Ishikawa (cell line): ENCODE measurements at regions not wholly inside any gene's neighbourhood (a gene's known extent, or its start where the extent isn't known, plus 50 kb on each side); places are given as distances from the start of the nearest gene placed in this dataset.

Source experiments
- CEBPB ChIP-seq: IDR thresholded peaks from 2 replicates; pipeline ENCODE4 v1.6.1; 2012
- CREB1 ChIP-seq: IDR thresholded peaks from 2 replicates; pipeline ENCODE4 v1.6.1; 2012; ENCODE audit warnings: low read depth
- EGR1 ChIP-seq: IDR thresholded peaks from 2 replicates; pipeline ENCODE4 v1.6.1; 2012
- EP300 ChIP-seq: IDR thresholded peaks from 2 replicates; pipeline ENCODE4 v1.6.1; 2012; ENCODE audit warnings: borderline replicate concordance
- FOXM1 ChIP-seq: IDR thresholded peaks from 2 replicates; pipeline ENCODE4 v1.6.1; 2012; ENCODE audit warnings: low read depth, borderline replicate concordance
- MAX ChIP-seq: IDR thresholded peaks from 2 replicates; pipeline ENCODE4 v1.6.1; 2012
- NFIC ChIP-seq: IDR thresholded peaks from 2 replicates; pipeline ENCODE4 v1.6.1; 2012
- RAD21 ChIP-seq: IDR thresholded peaks from 2 replicates; pipeline ENCODE4 v1.6.1; 2012; ENCODE audit warnings: low read depth
- REST ChIP-seq: IDR thresholded peaks from 2 replicates; pipeline ENCODE4 v1.6.1; 2012; ENCODE audit warnings: low read depth, mild to moderate bottlenecking
- TAF1 ChIP-seq: IDR thresholded peaks from 2 replicates; pipeline ENCODE4 v1.6.1; 2012; ENCODE audit warnings: low read depth, mild to moderate bottlenecking
- TCF12 ChIP-seq: IDR thresholded peaks from 2 replicates; pipeline ENCODE4 v1.6.1; 2012; ENCODE audit warnings: low read depth
- TEAD4 ChIP-seq: IDR thresholded peaks from 2 replicates; pipeline ENCODE4 v1.6.1; 2012
- USF1 ChIP-seq: IDR thresholded peaks from 2 replicates; pipeline ENCODE4 v1.6.1; 2012
- YY1 ChIP-seq: IDR thresholded peaks from 2 replicates; pipeline ENCODE4 v1.6.1; 2012; ENCODE audit warnings: low read depth
- ZBTB7A ChIP-seq: IDR thresholded peaks from 2 replicates; pipeline ENCODE4 v1.6.1; 2012; ENCODE audit warnings: low read depth

- TF ChIP-seq RAD21 (no peak), CEBPB (no peak), USF1 (no peak), ZBTB7A (no peak), REST (no peak), CREB1 (no peak), EP300 (no peak), MAX (no peak), TEAD4 (no peak), NFIC (no peak), TAF1 (no peak), YY1 (no peak), TCF12 (no peak)
Measured at GRCh38 chr2:144152817-144153271, 367.1 kb downstream of the ZEB2 start.

- no peak for TF ChIP-seq REST
- TF ChIP-seq RAD21 = no peak
- TF ChIP-seq FOXM1 = no peak
- no peak for TF ChIP-seq ZBTB7A
- TF ChIP-seq EGR1 = no peak
- TF ChIP-seq MAX = no peak
- no peak for TF ChIP-seq TCF12
- TF ChIP-seq TEAD4 = no peak
- TF ChIP-seq TAF1 = no peak
- TF ChIP-seq YY1 = no peak
- no peak for TF ChIP-seq USF1
Measured at GRCh38 chr2:144151851-144152250, 368.1 kb downstream of the ZEB2 start.

GRCh38 chr2:144151405-144151804, 368.5 kb downstream of the ZEB2 start:
- TF ChIP-seq MAX (no peak), RAD21 (no peak), CREB1 (no peak), TAF1 (no peak), FOXM1 (no peak), YY1 (no peak), REST (no peak), EP300 (no peak), ZBTB7A (no peak), EGR1 (no peak), USF1 (no peak), TCF12 (no peak), NFIC (no peak), CEBPB (no peak), TEAD4 (no peak)

GRCh38 chr2:144147356-144147755, 372.6 kb downstream of the ZEB2 start:
- TF ChIP-seq FOXM1 (no peak), MAX (no peak), NFIC (no peak), TAF1 (no peak), CEBPB (peak; percentile 86), TEAD4 (no peak), REST (no peak)
